GM12873 (cell line): ENCODE measurements at regions not wholly inside any gene's neighbourhood (a gene's known extent, or its start where the extent isn't known, plus 50 kb on each side); places are given as distances from the start of the nearest gene placed in this dataset.

Source experiments
- CTCF ChIP-seq: IDR thresholded peaks from 2 replicates; pipeline ENCODE4 v1.5.1; 2012; ENCODE audit warnings: low read depth, mild to moderate bottlenecking, moderate library complexity, low read length, control low read depth; ENCODE audit not compliant: insufficient read depth; ENCODE audit errors: missing control alignments

GRCh38 chrX:139191286-139191685, 339.3 kb upstream of the F9 start:
- no peak for TF ChIP-seq CTCF

- TF ChIP-seq CTCF, result no peak
Measured at GRCh38 chrX:139187738-139188137, 342.8 kb upstream of the F9 start.

GRCh38 chrX:139186991-139187390, 343.5 kb upstream of the F9 start:
- TF ChIP-seq CTCF, result no peak

GRCh38 chrX:139179592-139179991, 350.9 kb upstream of the F9 start:
- TF ChIP-seq CTCF, result no peak

GRCh38 chrX:139178980-139179379, 351.6 kb upstream of the F9 start:
- no peak for TF ChIP-seq CTCF

GRCh38 chrX:139172731-139173130, 357.8 kb upstream of the F9 start:
- TF ChIP-seq CTCF, result no peak

- TF ChIP-seq CTCF, result no peak
Measured at GRCh38 chrX:139170526-139171173, 359.9 kb upstream of the F9 start.
